K562 (cell line): ENCODE measurements at regions not wholly inside any gene's neighbourhood (a gene's known extent, or its start where the extent isn't known, plus 50 kb on each side); places are given as distances from the start of the nearest gene placed in this dataset.

Experiments
- ARID2 ChIP-seq: fragments of 450-650 bp; IDR thresholded peaks from 2 replicates; pipeline ENCODE4 v1.6.1; 2017; ENCODE audit warnings: antibody characterized with exemption, mild to moderate bottlenecking
- BCL6 ChIP-seq: fragments of 250-450 bp; sonication (Bioruptor Pico); IDR thresholded peaks from 2 replicates; pipeline ENCODE4 v1.4.0; 2020
- BCLAF1 ChIP-seq, 2 experiments: fragments of 450-650 bp in 1 of 2; IDR thresholded peaks; 2 replicates each; pipeline ENCODE4 v1.6.1; 2011 to 2017; ENCODE audit warnings: low read depth in 2 of 2, antibody characterized with exemption in 1 of 2, borderline replicate concordance in 1 of 2, low read length in 1 of 2, mild to moderate bottlenecking in 1 of 2, mixed read lengths in 1 of 2; ENCODE audit not compliant: control insufficient read depth in 1 of 2
- BHLHE40 ChIP-seq: IDR thresholded peaks from 2 replicates; pipeline ENCODE4 v1.6.1; 2011; ENCODE audit warnings: low read length, improper control_type of control experiment
- CC2D1A ChIP-seq: fragments of 450-650 bp; IDR thresholded peaks from 2 replicates; pipeline ENCODE4 v1.6.1; 2017; ENCODE audit warnings: mild to moderate bottlenecking
- RAD21 ChIP-seq, 2 experiments: fragments of 250-450 bp in 1 of 2; fragments of 450-650 bp in 1 of 2; sonication (Bioruptor Pico) in 1 of 2; formaldehyde crosslinking in 1 of 2; IDR thresholded peaks in 1 of 2; conservative IDR thresholded peaks in 1 of 2; 2 replicates each; pipeline versions ENCODE4 v1.4.0 to v1.8.0; 2020 to 2022; ENCODE audit warnings: mild to moderate bottlenecking in 2 of 2, moderate library complexity in 1 of 2
- SRSF1 ChIP-seq: fragments of 200-400 bp; formaldehyde crosslinking; IDR thresholded peaks from 2 replicates; pipeline ENCODE4 v1.6.1; 2017; ENCODE audit warnings: mild to moderate bottlenecking, low read depth, low read length, moderate library complexity
- TFE3 ChIP-seq: fragments of 450-650 bp; formaldehyde crosslinking; IDR thresholded peaks from 2 replicates; pipeline ENCODE4 v1.4.0; 2020; ENCODE audit warnings: mild to moderate bottlenecking, mixed read lengths
- THRB ChIP-seq: fragments of 450-650 bp; formaldehyde crosslinking; conservative IDR thresholded peaks from 2 replicates; pipeline ENCODE4 v1.4.0; 2022; ENCODE audit warnings: mild to moderate bottlenecking, missing genetic modification characterization
- ZC3H4 ChIP-seq: sonication (generic); formaldehyde crosslinking; IDR thresholded peaks from 2 replicates; pipeline ENCODE4 v1.9.0; 2021; ENCODE audit warnings: missing genetic modification reagents, borderline replicate concordance
- ZKSCAN8 ChIP-seq: fragments of 200-800 bp; sonication (Bioruptor generic); IDR thresholded peaks from 2 replicates; pipeline ENCODE4 v1.6.1; 2016; ENCODE audit warnings: missing genetic modification characterization, missing compliant biosample characterization
- ZNF146 ChIP-seq: IDR thresholded peaks from one replicate; pipeline ENCODE4 v1.6.1; 2018; ENCODE audit warnings: missing compliant biosample characterization; ENCODE audit not compliant: unreplicated experiment
- ZNF41 ChIP-seq: fragments of 250-450 bp; sonication (Bioruptor Pico); conservative IDR thresholded peaks from 2 replicates; pipeline ENCODE4 v1.4.0; 2020; ENCODE audit warnings: mild to moderate bottlenecking
- ZNF512 ChIP-seq: IDR thresholded peaks from 2 replicates; pipeline ENCODE4 v1.6.1; 2016; ENCODE audit warnings: missing genetic modification characterization, missing compliant biosample characterization

- TF ChIP-seq RAD21 (CRISPR knock-in tag; conservative IDR thresholded peaks at IDR 0.05 in 1 of 2, IDR thresholded peaks at IDR 0.05 in 1 of 2) (peak; percentile 87 to 90), CC2D1A (peak; percentile 61; the same call in 1 of the 2 replicates), BCLAF1 (IDR thresholded peaks at IDR 0.05; ENCODE audit: borderline replicate concordance in 1 of 2, control insufficient read depth in 1 of 2, low read depth in 2 of 2, low read length in 1 of 2) (no peak), ZNF41 (no peak), ZC3H4 (CRISPR knock-in tag) (no peak), BCL6 (CRISPR knock-in tag) (no peak), TFE3 (CRISPR knock-in tag) (no peak), BHLHE40 (0 out of 2 replicates have a peak, but pooled peaks have one; percentile 11), ZKSCAN8 (CRISPR knock-in tag) (no peak), ZNF512 (tag) (no peak), THRB (no peak), SRSF1 (no peak), ARID2 (0 out of 2 replicates have a peak, but pooled peaks have one; percentile 20), ZNF146 (CRISPR knock-in tag) (no peak)
Observed at GRCh38 chr20:57089699-57090144, 176.7 kb downstream of the BMP7 start (continued).
